Activated effector memory CD4-positive, alpha-beta T cell treated with anti-CD3 and anti-CD28 coated beads, Interleukin-2, amount 50 U/mL, for 16 hours (primary cell): ENCODE measurements at regions not wholly inside any gene's neighbourhood (a gene's known extent, or its start where the extent isn't known, plus 50 kb on each side); places are given as distances from the start of the nearest gene placed in this dataset.

Experiments used
- DNase-seq: peaks from one replicate; pipeline ENCODE4 v3.0.0-alpha.2; 2020

- no peak for DNase-seq
These were observed 378.3 kb downstream of the FBXW7 start for GRCh38 chr4:152157629-152158028.

GRCh38 chr4:152156442-152156841, 379.4 kb downstream of the FBXW7 start:
- DNase-seq: no peak

- no peak for DNase-seq
These were observed 380.8 kb downstream of the FBXW7 start for GRCh38 chr4:152155070-152155469.

GRCh38 chr4:152154433-152154832, 381.5 kb downstream of the FBXW7 start:
- DNase-seq: no peak

DNA sequence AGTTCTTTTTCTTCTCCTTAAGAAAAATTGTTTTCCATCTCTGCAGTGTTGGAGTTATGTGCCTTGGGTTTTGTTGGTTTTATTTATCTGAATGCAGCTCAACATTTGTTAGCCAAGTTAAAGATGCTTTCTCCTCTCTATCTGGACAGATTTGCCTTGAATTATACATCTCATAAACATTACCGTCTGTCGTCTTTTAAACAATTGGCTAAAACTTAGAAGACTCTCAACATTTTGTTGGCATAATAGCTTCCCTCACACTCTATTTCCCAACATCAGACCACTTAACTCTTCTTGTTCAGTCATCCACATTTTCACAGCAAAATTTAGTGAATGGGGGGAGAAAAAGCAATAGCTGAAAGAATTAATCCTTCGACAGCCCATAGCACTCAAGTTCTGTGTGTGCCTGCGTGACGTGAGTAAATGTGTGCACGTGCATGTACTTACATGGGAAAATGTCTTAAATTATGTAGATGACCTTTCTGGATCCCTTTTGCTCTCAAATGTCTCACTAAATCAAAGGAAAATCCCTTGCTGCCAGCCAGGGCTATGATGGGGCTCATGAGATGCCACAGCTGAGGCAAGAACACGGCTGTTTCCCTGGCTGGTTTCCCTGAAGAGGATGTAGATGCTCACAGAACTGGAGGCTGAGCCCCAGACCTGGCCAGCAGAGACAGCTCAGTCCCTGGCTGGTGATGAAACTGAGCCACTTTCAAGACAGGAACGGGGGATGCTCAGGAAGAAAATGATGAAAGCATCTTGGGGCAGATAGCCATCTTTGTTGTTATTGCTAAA, 382.2 kb downstream of the FBXW7 start:
- no peak for DNase-seq

- no peak for DNase-seq
These were observed 385.7 kb downstream of the FBXW7 start for GRCh38 chr4:152150214-152150613.

- DNase-seq: no peak
These were observed 386.1 kb downstream of the FBXW7 start for GRCh38 chr4:152149745-152150144.

DNA sequence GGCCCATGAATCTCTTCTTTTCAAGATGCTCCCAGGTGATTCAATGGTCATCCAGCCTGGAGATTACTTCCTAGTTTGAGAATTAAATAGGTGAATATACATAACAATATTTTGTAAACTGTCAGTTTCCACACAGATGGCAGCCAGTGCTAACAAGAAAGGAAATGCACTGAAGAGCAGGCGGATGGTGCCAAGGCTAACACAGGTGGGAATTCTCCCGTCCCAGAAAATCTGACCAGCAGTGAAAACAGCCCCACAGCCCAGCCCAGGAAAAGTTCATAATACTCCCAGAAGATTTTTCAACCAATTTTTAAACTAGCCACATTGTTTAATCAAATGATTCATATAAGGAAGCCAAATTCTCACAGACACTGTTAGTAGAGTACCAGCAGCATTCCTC, 387.2 kb upstream of the GATB start:
- no peak for DNase-seq

- no peak for DNase-seq
These were observed 385.4 kb upstream of the GATB start for GRCh38 chr4:152146244-152146643.

GRCh38 chr4:152143806-152144205, 383.0 kb upstream of the GATB start:
- DNase-seq: no peak

DNA sequence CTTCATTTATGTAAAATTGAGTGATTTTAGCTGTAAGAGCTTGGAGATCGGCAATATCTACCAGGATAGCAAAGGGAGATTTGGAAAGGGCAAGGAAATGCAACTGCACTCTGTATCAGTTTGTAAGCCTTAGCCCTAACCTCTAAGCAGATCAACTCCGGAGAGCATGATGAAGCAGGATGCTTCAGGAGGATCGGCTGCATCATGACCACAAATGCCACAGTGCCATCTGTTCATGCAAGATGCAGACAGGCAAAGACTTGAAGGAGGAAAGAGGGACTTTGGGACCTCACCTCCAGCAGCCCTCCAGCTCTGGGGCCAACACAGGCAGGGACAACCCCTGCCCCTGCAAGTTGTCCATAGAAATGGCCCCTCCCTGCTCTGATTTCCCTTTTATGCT, 377.6 kb upstream of the GATB start:
- no peak for DNase-seq

GRCh38 chr4:152132776-152133175, 372.0 kb upstream of the GATB start:
- DNase-seq: no peak

GRCh38 chr4:152128356-152128755, 367.5 kb upstream of the GATB start:
- DNase-seq: no peak

GRCh38 chr4:152126238-152126637, 365.4 kb upstream of the GATB start:
- DNase-seq: no peak

DNA sequence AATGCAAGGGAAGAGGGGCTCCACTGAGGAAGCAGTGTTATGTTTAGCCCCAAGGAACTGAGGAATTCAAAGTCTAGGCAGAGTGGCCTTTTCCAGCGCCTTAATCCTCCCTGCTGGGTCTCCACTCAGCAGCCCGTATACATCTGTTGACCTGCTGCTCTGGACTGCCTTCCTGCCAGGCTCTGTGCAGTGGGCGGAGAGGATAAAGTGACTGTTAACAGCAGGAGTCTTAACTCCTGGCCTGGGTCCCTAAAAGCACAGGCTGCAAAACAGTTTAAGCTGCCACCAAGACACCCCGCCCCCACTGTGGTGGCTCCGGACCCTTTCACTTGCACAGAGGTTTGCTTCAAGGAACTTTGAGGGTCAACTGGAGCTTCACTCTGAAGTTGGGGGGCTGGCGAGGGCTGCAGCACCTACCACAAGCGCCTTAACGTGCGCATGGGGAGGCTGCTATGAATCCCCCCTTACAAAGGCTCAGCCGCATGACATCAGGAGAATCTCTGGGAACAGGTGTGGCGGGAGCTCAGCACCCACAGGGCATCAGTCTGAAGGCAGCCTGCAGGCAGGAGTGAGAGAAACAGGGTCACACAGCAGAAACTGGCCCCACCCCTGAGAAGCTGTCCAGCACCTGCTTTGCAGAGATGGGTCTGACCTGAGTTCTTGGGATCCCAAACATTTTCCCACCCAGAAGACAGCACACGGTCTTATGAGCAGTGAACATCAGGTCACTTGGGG, 358.2 kb upstream of the GATB start:
- DNase-seq: no peak

DNA sequence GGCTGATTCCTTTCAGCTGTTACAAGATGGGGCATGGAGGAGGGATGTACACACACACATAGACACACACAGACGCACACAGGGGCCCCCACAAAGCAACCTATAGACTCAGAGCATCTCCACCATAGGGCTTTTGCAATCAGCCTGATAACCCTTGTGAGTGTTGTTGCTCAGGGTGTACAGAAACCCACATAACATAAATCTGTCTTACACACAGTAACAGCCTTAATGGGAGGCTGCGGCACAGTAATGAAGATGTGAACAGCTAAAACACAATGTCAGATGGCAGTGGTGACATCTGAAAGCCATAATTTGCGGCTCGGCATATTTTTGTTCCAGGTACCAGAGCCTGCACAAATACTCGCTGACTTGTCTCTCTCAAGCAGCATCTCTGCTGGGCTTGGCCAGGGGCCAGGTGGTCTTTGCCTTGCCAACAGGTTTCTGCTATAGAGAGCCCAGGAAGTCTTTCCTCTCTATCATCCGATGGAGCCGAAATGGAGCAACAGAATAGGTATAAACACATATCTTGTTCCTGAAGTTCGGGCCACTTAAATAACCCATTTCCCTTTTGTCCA, 357.2 kb upstream of the GATB start:
- DNase-seq: no peak

- DNase-seq: no peak
These were observed 356.7 kb upstream of the GATB start for GRCh38 chr4:152117520-152117919.

DNA sequence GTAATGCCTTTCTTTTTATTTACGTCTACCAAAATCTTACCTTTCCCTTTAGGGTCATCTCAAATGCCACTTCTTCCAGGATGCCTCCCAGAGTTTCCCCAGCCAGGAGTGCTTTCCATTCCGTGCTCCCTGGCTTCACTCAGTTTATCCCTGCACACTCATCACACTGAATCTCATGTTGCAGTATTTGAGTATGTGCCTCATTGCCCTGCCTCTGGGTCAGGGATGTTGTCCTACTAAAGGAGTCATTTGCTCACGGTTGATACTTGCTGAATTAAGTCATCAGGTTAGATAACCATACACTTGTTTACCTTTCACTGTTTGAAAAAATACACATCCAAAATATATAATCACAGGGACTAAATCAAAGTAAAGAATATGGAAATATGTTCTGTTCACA, 356.2 kb upstream of the GATB start:
- no peak for DNase-seq

DNA sequence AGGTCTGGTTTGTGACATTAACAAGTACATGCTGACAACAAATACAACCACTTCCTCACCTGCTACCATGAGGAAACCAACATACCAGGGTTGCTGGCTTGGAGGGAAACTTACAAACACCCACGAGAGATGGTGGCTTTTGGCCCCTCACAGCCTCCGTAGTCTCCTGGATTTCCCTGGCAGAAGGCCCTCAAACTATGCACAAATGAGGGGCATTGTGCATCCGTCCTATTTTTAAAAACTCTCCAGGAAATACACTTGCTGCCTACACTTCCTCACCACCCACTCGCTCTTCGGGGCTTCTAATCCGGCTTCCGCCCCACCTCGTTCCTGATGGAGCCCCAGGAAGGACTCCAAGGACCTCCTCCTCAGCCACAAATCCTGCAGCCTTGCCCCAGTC, 355.0 kb upstream of the GATB start:
- peak; percentile 70 for DNase-seq

DNA sequence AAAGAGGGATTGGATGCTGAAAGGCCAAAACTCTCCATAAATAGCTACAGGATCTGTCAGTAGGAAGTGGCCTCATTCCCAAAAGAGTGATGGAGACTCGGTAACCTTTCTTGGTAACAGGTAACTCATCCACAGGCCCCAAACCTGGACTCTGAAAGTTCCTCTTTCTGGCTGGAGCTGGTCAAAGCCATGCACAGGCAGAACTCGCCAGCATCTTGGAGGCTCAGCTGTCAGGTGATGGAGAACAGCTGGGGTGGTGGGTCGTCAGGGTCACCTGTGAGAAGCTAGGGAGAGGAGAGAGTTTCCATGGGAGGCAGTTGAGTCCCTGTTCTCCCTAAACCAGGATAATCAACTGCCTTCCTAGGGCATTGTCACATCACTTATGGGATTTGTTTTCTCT, 354.3 kb upstream of the GATB start:
- DNase-seq: no peak

- DNase-seq: no peak
These were observed 353.8 kb upstream of the GATB start for GRCh38 chr4:152114562-152114961.

- DNase-seq: no peak
These were observed 352.1 kb upstream of the GATB start for GRCh38 chr4:152112887-152113286.

DNA sequence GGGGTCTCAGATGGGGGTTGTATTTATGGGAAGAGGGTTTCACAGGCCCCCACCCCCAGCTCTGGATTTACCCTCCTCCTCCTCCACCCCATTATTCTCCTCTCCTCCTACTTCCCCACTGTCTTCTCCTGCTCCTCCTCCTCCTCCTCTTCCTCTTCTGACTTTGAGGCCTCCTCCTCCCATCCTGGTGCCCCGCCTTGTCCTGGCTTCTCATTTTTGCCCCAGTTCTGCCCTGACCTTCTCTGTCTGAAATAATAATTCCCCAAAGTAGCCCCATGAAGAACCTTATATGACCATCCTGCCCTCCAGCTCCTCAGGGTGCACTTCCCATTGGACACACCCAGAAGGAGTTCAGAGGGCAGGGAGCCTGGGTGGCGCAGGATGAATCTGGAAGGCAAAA, 351.4 kb upstream of the GATB start:
- DNase-seq: no peak

- DNase-seq: no peak
These were observed 350.0 kb upstream of the GATB start for GRCh38 chr4:152110780-152111179.
